ENCODE measurements at regions not wholly inside any gene's neighbourhood (a gene's known extent, or its start where the extent isn't known, plus 50 kb on each side); places are given as distances from the start of the nearest gene placed in this dataset.

DNA sequence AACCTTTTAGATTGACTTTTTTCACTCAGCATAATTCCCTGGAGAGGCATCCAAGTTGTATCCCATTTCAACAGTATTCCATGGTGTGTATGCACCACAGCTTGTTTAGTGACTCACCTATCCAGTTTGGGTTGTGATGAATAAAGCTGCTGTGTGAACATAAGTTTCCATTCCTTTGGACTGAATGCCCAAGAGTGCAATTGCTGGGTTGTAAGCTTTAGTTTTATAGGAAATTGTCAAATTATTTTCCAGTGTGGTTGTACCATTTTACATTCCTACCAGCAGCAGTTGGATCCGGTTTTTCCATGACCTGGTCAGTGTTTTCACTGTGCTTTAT is 60.9 kb upstream of the TMED7 start:
- Histone ChIP-seq H3K4me3 (replicated peaks; ENCODE audit: insufficient read depth, low read length) (no peak overlapping the region), H3K27ac (replicated peaks) (no peak overlapping the region), H3K27me3 (ENCODE audit: insufficient read depth, poor library complexity, severe bottlenecking) (no peaks in the 10 kb centered on the region)
- TF ChIP-seq GABPA (IDR thresholded peaks at IDR 0.05; ENCODE audit: low read depth): no peak
- TF ChIP-seq, protein P1, sequence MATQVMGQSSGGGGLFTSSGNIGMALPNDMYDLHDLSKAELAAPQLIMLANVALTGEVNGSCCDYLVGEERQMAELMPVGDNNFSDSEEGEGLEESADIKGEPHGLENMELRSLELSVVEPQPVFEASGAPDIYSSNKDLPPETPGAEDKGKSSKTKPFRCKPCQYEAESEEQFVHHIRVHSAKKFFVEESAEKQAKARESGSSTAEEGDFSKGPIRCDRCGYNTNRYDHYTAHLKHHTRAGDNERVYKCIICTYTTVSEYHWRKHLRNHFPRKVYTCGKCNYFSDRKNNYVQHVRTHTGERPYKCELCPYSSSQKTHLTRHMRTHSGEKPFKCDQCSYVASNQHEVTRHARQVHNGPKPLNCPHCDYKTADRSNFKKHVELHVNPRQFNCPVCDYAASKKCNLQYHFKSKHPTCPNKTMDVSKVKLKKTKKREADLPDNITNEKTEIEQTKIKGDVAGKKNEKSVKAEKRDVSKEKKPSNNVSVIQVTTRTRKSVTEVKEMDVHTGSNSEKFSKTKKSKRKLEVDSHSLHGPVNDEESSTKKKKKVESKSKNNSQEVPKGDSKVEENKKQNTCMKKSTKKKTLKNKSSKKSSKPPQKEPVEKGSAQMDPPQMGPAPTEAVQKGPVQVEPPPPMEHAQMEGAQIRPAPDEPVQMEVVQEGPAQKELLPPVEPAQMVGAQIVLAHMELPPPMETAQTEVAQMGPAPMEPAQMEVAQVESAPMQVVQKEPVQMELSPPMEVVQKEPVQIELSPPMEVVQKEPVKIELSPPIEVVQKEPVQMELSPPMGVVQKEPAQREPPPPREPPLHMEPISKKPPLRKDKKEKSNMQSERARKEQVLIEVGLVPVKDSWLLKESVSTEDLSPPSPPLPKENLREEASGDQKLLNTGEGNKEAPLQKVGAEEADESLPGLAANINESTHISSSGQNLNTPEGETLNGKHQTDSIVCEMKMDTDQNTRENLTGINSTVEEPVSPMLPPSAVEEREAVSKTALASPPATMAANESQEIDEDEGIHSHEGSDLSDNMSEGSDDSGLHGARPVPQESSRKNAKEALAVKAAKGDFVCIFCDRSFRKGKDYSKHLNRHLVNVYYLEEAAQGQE (IDR thresholded peaks at IDR 0.05; ENCODE audit: insufficient replicate concordance, low read depth): no peak
- TF ChIP-seq, protein P2, sequence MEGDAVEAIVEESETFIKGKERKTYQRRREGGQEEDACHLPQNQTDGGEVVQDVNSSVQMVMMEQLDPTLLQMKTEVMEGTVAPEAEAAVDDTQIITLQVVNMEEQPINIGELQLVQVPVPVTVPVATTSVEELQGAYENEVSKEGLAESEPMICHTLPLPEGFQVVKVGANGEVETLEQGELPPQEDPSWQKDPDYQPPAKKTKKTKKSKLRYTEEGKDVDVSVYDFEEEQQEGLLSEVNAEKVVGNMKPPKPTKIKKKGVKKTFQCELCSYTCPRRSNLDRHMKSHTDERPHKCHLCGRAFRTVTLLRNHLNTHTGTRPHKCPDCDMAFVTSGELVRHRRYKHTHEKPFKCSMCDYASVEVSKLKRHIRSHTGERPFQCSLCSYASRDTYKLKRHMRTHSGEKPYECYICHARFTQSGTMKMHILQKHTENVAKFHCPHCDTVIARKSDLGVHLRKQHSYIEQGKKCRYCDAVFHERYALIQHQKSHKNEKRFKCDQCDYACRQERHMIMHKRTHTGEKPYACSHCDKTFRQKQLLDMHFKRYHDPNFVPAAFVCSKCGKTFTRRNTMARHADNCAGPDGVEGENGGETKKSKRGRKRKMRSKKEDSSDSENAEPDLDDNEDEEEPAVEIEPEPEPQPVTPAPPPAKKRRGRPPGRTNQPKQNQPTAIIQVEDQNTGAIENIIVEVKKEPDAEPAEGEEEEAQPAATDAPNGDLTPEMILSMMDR (IDR thresholded peaks at IDR 0.05; ENCODE audit: insufficient read depth, low read length): no peak
- TF ChIP-seq POLR2AphosphoS5 (IDR thresholded peaks at IDR 0.05; ENCODE audit: low read depth): no peak
- no peak for TF ChIP-seq SPI1 (IDR thresholded peaks at IDR 0.05; ENCODE audit: borderline replicate concordance, low read depth)
- DNase-seq (ENCODE audit: low read depth in 1 of 2, low spot score in 1 of 2): no peak

DNA sequence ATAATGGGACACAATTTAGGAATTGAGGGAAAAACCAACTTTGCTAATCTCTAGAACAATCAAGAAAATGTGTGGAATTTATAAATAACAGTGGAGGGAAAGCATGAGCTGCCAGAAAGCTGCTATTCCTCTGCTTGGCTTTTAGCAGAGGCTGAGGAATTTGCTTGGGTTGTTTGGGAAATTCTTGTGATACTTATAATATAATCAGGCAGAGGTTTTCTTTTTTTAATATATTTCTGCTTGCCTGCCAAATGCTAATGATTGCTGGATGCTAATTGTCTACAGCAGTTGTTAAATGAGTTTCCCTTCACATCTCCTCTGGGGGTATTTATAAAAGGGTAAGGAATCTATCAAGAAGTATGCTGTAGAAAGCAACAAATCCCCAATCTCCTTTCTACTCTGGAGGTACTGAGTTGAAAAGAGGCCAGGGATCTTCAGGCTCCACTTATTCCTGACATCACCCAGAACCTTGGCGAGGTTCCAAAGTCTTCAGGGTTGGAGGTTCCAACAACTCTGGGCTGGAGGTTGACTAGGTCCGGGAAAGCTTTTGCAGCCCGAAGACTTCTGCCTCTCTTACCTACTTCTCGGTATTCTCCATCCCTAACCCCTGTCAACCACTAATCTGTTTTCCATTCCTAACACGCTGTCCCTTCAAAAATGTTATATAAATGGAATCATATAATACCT is 60.4 kb upstream of the TMED7 start:
- Histone ChIP-seq H3K27ac (replicated peaks) (no peak overlapping the region), H3K27me3 (ENCODE audit: insufficient read depth, poor library complexity, severe bottlenecking) (no peaks in the 10 kb centered on the region), H3K4me3 (replicated peaks; ENCODE audit: insufficient read depth, low read length) (no peak overlapping the region)
- TF ChIP-seq GABPA (IDR thresholded peaks at IDR 0.05; ENCODE audit: low read depth) (no peak), POLR2AphosphoS5 (IDR thresholded peaks at IDR 0.05; ENCODE audit: low read depth) (no peak), SPI1 (IDR thresholded peaks at IDR 0.05; ENCODE audit: borderline replicate concordance, low read depth) (no peak)
- TF ChIP-seq, protein P2 (IDR thresholded peaks at IDR 0.05; ENCODE audit: insufficient read depth, low read length): no peak
- TF ChIP-seq, protein P1 (IDR thresholded peaks at IDR 0.05; ENCODE audit: insufficient replicate concordance, low read depth): no peak
- DNase-seq (ENCODE audit: low read depth in 1 of 2, low spot score in 1 of 2): no peak

DNA sequence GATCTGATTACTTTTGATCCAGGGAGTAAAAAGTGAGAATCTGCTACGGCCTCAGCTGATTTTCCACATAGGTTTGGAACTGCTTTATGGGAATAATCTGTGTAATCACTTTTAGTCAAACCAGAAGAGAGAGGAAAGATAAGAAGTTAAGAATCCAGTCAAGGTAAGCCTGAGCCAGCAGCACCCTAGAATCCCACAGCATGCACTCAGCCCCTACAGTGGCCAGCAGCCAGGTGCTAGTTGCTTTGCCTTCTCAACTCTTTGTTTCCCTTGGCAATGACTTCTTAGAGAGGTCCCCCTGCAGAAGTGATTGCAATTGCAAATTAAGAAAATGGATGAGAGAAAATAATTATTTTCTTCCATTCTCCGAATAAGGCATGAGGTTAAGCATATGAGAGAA is 59.7 kb upstream of the TMED7 start:
- no peak for DNase-seq (ENCODE audit: low read depth in 1 of 2, low spot score in 1 of 2)
- Histone ChIP-seq H3K4me3 (replicated peaks; ENCODE audit: insufficient read depth, low read length) (no peak overlapping the region), H3K27ac (replicated peaks) (no peak overlapping the region), H3K27me3 (ENCODE audit: insufficient read depth, poor library complexity, severe bottlenecking) (no peaks in the 10 kb centered on the region)
- TF ChIP-seq POLR2AphosphoS5 (IDR thresholded peaks at IDR 0.05; ENCODE audit: low read depth) (no peak), GABPA (IDR thresholded peaks at IDR 0.05; ENCODE audit: low read depth) (no peak), SPI1 (IDR thresholded peaks at IDR 0.05; ENCODE audit: borderline replicate concordance, low read depth) (no peak)
- TF ChIP-seq, protein P1 (IDR thresholded peaks at IDR 0.05; ENCODE audit: insufficient replicate concordance, low read depth): no peak
- TF ChIP-seq, protein P2 (IDR thresholded peaks at IDR 0.05; ENCODE audit: insufficient read depth, low read length): no peak

All from HL-60 (cell line).